ENCODE measurements at regions not wholly inside any gene's neighbourhood (a gene's known extent, or its start where the extent isn't known, plus 50 kb on each side); places are given as distances from the start of the nearest gene placed in this dataset.

DNA sequence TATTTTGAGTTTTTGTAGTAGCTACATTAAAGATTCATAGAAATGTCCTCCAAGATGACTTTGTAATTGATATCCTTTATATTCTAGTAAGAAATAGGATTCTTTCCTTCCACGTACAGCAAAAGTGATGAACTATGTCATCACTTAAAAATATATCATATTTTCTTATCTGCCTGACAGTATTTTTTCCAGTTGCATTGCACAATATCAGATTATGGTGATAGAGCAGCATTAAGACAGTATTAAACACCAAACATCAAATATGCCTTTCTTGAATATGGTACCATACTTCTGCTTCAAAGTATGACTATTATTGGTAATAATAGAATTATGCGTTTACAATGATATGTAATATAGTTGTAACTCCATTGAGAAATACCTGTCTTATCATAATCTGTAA lies 919.8 kb upstream of the EDIL3 start:
- H3K4me2 ChIP-seq (ENCODE audit: control insufficient read depth, insufficient read depth) = no peak overlapping the region
- no TSS peak for BruUV-seq (replicated peaks)
- ChIA-PET RAD21 (ENCODE audit: unreplicated experiment) (no interaction called here), CTCF (no interaction called here), POLR2A (no interaction called here), SMC1A (ENCODE audit: uncharacterized antibody, unreplicated experiment) (no interaction called here)
- 50% methylated on average over 2 of the region's 2 CpGs for WGBS (ENCODE audit: insufficient coverage, insufficient replicate concordance, low lambda C conversion rate, missing lambda C conversion rate)
- no peak for DNase-seq (ENCODE audit: low read depth, low spot score)
- no peak for TF ChIP-seq ZNF384 (IDR thresholded peaks at IDR 0.05; ENCODE audit: borderline replicate concordance, low read depth, low read length)
- TF ChIP-seq IKZF1 (conservative IDR thresholded peaks at IDR 0.05) = no peak
- TF ChIP-seq, protein P1, sequence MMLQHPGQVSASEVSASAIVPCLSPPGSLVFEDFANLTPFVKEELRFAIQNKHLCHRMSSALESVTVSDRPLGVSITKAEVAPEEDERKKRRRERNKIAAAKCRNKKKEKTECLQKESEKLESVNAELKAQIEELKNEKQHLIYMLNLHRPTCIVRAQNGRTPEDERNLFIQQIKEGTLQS (IDR thresholded peaks at IDR 0.05; ENCODE audit: borderline replicate concordance, extremely low read depth, low read depth, low read length) = no peak
- no peak for TF ChIP-seq ZNF24 (IDR thresholded peaks at IDR 0.05)
- TF ChIP-seq NFYA (IDR thresholded peaks at IDR 0.05; ENCODE audit: borderline replicate concordance, low read depth, low read length) = no peak
- TF ChIP-seq NRF1 (conservative IDR thresholded peaks at IDR 0.05; ENCODE audit: low read depth, low read length) = no peak
- no peak for TF ChIP-seq HDAC6 (IDR thresholded peaks at IDR 0.05; ENCODE audit: unreplicated experiment)
- TF ChIP-seq, protein P2, sequence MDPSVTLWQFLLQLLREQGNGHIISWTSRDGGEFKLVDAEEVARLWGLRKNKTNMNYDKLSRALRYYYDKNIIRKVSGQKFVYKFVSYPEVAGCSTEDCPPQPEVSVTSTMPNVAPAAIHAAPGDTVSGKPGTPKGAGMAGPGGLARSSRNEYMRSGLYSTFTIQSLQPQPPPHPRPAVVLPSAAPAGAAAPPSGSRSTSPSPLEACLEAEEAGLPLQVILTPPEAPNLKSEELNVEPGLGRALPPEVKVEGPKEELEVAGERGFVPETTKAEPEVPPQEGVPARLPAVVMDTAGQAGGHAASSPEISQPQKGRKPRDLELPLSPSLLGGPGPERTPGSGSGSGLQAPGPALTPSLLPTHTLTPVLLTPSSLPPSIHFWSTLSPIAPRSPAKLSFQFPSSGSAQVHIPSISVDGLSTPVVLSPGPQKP (IDR thresholded peaks at IDR 0.05; ENCODE audit: low read depth, low read length) = no peak
- no peak for TF ChIP-seq ZNF622 (IDR thresholded peaks at IDR 0.05)
- TF ChIP-seq FOS (IDR thresholded peaks at IDR 0.05; ENCODE audit: borderline replicate concordance, extremely low read depth, insufficient read length) = no peak
- no peak for TF ChIP-seq SPI1 (IDR thresholded peaks at IDR 0.05; ENCODE audit: borderline replicate concordance, insufficient read depth, low read depth, low read length)
- TF ChIP-seq, protein P3, sequence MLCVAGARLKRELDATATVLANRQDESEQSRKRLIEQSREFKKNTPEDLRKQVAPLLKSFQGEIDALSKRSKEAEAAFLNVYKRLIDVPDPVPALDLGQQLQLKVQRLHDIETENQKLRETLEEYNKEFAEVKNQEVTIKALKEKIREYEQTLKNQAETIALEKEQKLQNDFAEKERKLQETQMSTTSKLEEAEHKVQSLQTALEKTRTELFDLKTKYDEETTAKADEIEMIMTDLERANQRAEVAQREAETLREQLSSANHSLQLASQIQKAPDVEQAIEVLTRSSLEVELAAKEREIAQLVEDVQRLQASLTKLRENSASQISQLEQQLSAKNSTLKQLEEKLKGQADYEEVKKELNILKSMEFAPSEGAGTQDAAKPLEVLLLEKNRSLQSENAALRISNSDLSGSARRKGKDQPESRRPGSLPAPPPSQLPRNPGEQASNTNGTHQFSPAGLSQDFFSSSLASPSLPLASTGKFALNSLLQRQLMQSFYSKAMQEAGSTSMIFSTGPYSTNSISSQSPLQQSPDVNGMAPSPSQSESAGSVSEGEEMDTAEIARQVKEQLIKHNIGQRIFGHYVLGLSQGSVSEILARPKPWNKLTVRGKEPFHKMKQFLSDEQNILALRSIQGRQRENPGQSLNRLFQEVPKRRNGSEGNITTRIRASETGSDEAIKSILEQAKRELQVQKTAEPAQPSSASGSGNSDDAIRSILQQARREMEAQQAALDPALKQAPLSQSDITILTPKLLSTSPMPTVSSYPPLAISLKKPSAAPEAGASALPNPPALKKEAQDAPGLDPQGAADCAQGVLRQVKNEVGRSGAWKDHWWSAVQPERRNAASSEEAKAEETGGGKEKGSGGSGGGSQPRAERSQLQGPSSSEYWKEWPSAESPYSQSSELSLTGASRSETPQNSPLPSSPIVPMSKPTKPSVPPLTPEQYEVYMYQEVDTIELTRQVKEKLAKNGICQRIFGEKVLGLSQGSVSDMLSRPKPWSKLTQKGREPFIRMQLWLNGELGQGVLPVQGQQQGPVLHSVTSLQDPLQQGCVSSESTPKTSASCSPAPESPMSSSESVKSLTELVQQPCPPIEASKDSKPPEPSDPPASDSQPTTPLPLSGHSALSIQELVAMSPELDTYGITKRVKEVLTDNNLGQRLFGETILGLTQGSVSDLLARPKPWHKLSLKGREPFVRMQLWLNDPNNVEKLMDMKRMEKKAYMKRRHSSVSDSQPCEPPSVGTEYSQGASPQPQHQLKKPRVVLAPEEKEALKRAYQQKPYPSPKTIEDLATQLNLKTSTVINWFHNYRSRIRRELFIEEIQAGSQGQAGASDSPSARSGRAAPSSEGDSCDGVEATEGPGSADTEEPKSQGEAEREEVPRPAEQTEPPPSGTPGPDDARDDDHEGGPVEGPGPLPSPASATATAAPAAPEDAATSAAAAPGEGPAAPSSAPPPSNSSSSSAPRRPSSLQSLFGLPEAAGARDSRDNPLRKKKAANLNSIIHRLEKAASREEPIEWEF (IDR thresholded peaks at IDR 0.05; ENCODE audit: insufficient replicate concordance, low read depth, low read length) = no peak
- no peak for TF ChIP-seq KAT2A (conservative IDR thresholded peaks at IDR 0.05; ENCODE audit: control insufficient read depth, low read depth, low read length)
- TF ChIP-seq TAF1 (IDR thresholded peaks at IDR 0.05; ENCODE audit: borderline replicate concordance, low read depth, low read length) = no peak
- TF ChIP-seq HCFC1 (IDR thresholded peaks at IDR 0.05; ENCODE audit: low read length) = no peak
- TF ChIP-seq RFX5 (IDR thresholded peaks at IDR 0.05; ENCODE audit: low read depth, low read length) = no peak
- no peaks in the 10 kb centered on the region for H3K36me3 ChIP-seq (ENCODE audit: control insufficient read depth in 2 of 2, insufficient read depth in 2 of 2, low read length in 1 of 2)
- intact Hi-C loops (cut with micrococcal nuclease; ENCODE audit: unreplicated experiment) = no loop called here
- FAIRE-seq = no peak
- H4K20me1 ChIP-seq (ENCODE audit: control insufficient read depth, insufficient read depth) = no peaks in the 10 kb centered on the region
- H3K4me1 ChIP-seq (ENCODE audit: control insufficient read depth, insufficient read depth, low read length) = no peaks in the 10 kb centered on the region
- no peaks in the 10 kb centered on the region for H3K79me2 ChIP-seq (ENCODE audit: control insufficient read depth, insufficient read depth, low read length)
- H3K9ac ChIP-seq (ENCODE audit: control insufficient read depth, insufficient read depth, low read length) = no peak overlapping the region
- H3K27ac ChIP-seq (ENCODE audit: control insufficient read depth, insufficient read depth) = no peak overlapping the region
- H3K27me3 ChIP-seq (replicated peaks in 1 of 2; ENCODE audit: control insufficient read depth in 2 of 2, insufficient read depth in 2 of 2, low read length in 1 of 2) = no peaks in the 10 kb centered on the region
- H3K9me3 ChIP-seq (replicated peaks; ENCODE audit: control insufficient read depth, insufficient read depth, low read length) = no peaks in the 10 kb centered on the region
- in situ Hi-C loops (cut with MboI) = no loop called here
- ATAC-seq = no peak
- H3K4me3 ChIP-seq = no peak overlapping the region
- H2AFZ ChIP-seq (ENCODE audit: control insufficient read depth, low read depth, low read length) = no peak overlapping the region
